HEK293 (cell line): ENCODE measurements at regions not wholly inside any gene's neighbourhood (a gene's known extent, or its start where the extent isn't known, plus 50 kb on each side); places are given as distances from the start of the nearest gene placed in this dataset.

Experiments used
- CTCF ChIA-PET: fragments of 350-600 bp; formaldehyde crosslinking; extraction: SDS; loops from one replicate; lab custom pipeline; 2021; ENCODE audit warnings: antibody characterized with exemption; lab: Yijun Ruan, JAX
- POLR2A ChIA-PET: fragments of 300-600 bp; formaldehyde crosslinking; extraction: SDS; loops from one replicate; lab custom pipeline; 2020; ENCODE audit warnings: antibody characterized with exemption, inconsistent platforms; lab: Yijun Ruan, JAX
- H3K27ac ChIP-seq: fragments of 200-500 bp; sonication (Bioruptor generic); 2 replicates; pipeline ENCODE4 v1.5.1; 2014; ENCODE audit warnings: low read depth, low read length, control low read depth, inconsistent platforms; ENCODE audit errors: extremely low read depth
- H3K36me3 ChIP-seq, 2 experiments: fragments of 200-500 bp in 1 of 2; sonication (Bioruptor generic) in 1 of 2; 1 replicate in 1 of 2; 2 replicates in 1 of 2; pipeline ENCODE4 v1.5.1; 2014 to 2017; ENCODE audit warnings: inconsistent platforms in 2 of 2, low read length in 2 of 2; ENCODE audit not compliant: control insufficient read depth in 2 of 2, insufficient read depth in 1 of 2
- H3K4me1 ChIP-seq: fragments of 200-500 bp; sonication (Bioruptor generic); 2 replicates; pipeline ENCODE4 v1.5.1; 2014; ENCODE audit warnings: mild to moderate bottlenecking, low read length, inconsistent platforms; ENCODE audit not compliant: control insufficient read depth, insufficient read depth
- H3K4me3 ChIP-seq: 2 replicates; pipeline ENCODE4 v1.5.1; 2011; ENCODE audit warnings: low read depth, mild to moderate bottlenecking, control low read depth, low read length, moderate library complexity
- H3K9me3 ChIP-seq: fragments of 200-500 bp; sonication (Bioruptor generic); 2 replicates; pipeline ENCODE4 v1.5.1; 2014; ENCODE audit warnings: low read depth, low read length, inconsistent platforms; ENCODE audit not compliant: control insufficient read depth, insufficient read depth
- GLI2 ChIP-seq: fragments of 450-650 bp; formaldehyde crosslinking; IDR thresholded peaks from 2 replicates; pipeline ENCODE4; 2017; ENCODE audit warnings: missing biosample characterization, missing genetic modification characterization, low read depth, borderline replicate concordance
- HOXD13 ChIP-seq: sonication (generic); formaldehyde crosslinking; IDR thresholded peaks from 2 replicates; pipeline ENCODE4 v1.8.0; 2022; ENCODE audit warnings: missing genetic modification reagents, borderline replicate concordance
- MYNN ChIP-seq: fragments of 450-650 bp; formaldehyde crosslinking; IDR thresholded peaks from 2 replicates; pipeline ENCODE4 v1.5.1; 2016; ENCODE audit warnings: missing biosample characterization, missing genetic modification characterization, borderline replicate concordance
- PRDM1 ChIP-seq: fragments of 450-650 bp; formaldehyde crosslinking; IDR thresholded peaks from 2 replicates; pipeline ENCODE4; 2016; ENCODE audit warnings: missing biosample characterization, missing genetic modification characterization
- SCRT2 ChIP-seq: fragments of 450-650 bp; formaldehyde crosslinking; IDR thresholded peaks from 2 replicates; pipeline ENCODE4 v1.5.1; 2016; ENCODE audit warnings: missing biosample characterization, missing genetic modification characterization
- SP3 ChIP-seq: fragments of 450-650 bp; formaldehyde crosslinking; IDR thresholded peaks from 2 replicates; pipeline ENCODE4 v1.5.1; 2016; ENCODE audit warnings: missing biosample characterization, missing genetic modification characterization
- ZBTB21 ChIP-seq: fragments of 450-650 bp; formaldehyde crosslinking; IDR thresholded peaks from 2 replicates; pipeline ENCODE4 v1.5.1; 2017; ENCODE audit warnings: missing biosample characterization, missing genetic modification characterization
- ZFP3 ChIP-seq: fragments of 450-650 bp; formaldehyde crosslinking; IDR thresholded peaks from 2 replicates; pipeline ENCODE4 v1.5.1; 2016; ENCODE audit warnings: low read depth, missing biosample characterization, missing genetic modification characterization
- ZFP69B ChIP-seq: fragments of 450-650 bp; formaldehyde crosslinking; IDR thresholded peaks from 2 replicates; pipeline ENCODE4 v1.5.1; 2016; ENCODE audit warnings: missing biosample characterization, missing genetic modification characterization
- ZIC2 ChIP-seq: fragments of 450-650 bp; formaldehyde crosslinking; IDR thresholded peaks from 2 replicates; pipeline ENCODE4 v1.5.1; 2016; ENCODE audit warnings: missing biosample characterization, missing genetic modification characterization
- ZNF146 ChIP-seq: fragments of 450-650 bp; formaldehyde crosslinking; IDR thresholded peaks from 2 replicates; pipeline ENCODE4 v1.5.1; 2016; ENCODE audit warnings: missing biosample characterization, missing genetic modification characterization
- ZNF423 ChIP-seq: fragments of 450-650 bp; formaldehyde crosslinking; IDR thresholded peaks from 2 replicates; pipeline ENCODE4 v1.5.1; 2016; ENCODE audit warnings: missing biosample characterization, missing genetic modification characterization
- ZNF549 ChIP-seq: fragments of 450-650 bp; IDR thresholded peaks from 2 replicates; pipeline ENCODE4 v1.5.1; 2018; ENCODE audit warnings: missing biosample characterization, missing genetic modification characterization, mild to moderate bottlenecking, inconsistent platforms, moderate library complexity
- ZNF626 ChIP-seq: fragments of 450-650 bp; sonication (Bioruptor Pico); formaldehyde crosslinking; IDR thresholded peaks from 2 replicates; pipeline ENCODE4 v1.5.1; 2018; ENCODE audit warnings: missing biosample characterization, missing genetic modification characterization, inconsistent platforms
- ZNF654 ChIP-seq: fragments of 450-650 bp; formaldehyde crosslinking; IDR thresholded peaks from 2 replicates; pipeline ENCODE4 v1.5.1; 2016; ENCODE audit warnings: low read depth, missing biosample characterization, missing genetic modification characterization
- ZNF76 ChIP-seq: fragments of 450-650 bp; formaldehyde crosslinking; IDR thresholded peaks from 2 replicates; pipeline ENCODE4; 2016; ENCODE audit warnings: low read depth, missing biosample characterization, missing genetic modification characterization, borderline replicate concordance
- ZNF768 ChIP-seq: fragments of 450-650 bp; formaldehyde crosslinking; IDR thresholded peaks from 2 replicates; pipeline ENCODE4 v1.5.1; 2018; ENCODE audit warnings: missing biosample characterization, mild to moderate bottlenecking, missing genetic modification characterization
- ZNF777 ChIP-seq: fragments of 450-650 bp; formaldehyde crosslinking; IDR thresholded peaks from 2 replicates; pipeline ENCODE4 v1.5.1; 2017; ENCODE audit warnings: missing biosample characterization, missing genetic modification characterization, borderline replicate concordance
- TF ChIP-seq, protein P1 (sequence below): fragments of 450-650 bp; formaldehyde crosslinking; IDR thresholded peaks from 2 replicates; pipeline ENCODE4 v1.5.1; 2016; ENCODE audit warnings: missing biosample characterization, missing genetic modification characterization
- TF ChIP-seq, protein P2 (sequence below): fragments of 450-650 bp; formaldehyde crosslinking; IDR thresholded peaks from 2 replicates; pipeline ENCODE4; 2016; ENCODE audit warnings: missing biosample characterization, missing genetic modification characterization
- TF ChIP-seq, protein P3 (sequence below): fragments of 450-650 bp; formaldehyde crosslinking; IDR thresholded peaks from 2 replicates; pipeline ENCODE4 v1.5.1; 2017; ENCODE audit warnings: missing biosample characterization, missing genetic modification characterization

DNA sequence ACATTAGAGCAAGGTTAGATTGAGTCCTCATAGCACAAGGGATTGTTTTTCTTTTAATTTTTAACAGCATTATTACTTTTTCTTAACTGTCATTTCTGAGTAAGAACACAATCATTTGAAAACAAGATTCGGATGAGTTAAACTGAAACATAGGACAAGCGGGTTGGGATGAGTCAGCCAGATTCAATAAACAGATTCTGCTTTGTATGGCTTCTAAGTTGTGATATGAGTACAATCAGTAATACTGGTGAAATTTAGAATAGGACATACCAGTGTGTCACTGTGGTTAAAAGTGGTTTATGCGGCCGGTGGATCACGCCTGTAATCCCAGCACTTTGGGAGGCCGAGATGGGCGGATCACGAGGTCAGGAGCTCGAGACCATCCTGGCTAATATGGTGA, 364.3 kb upstream of the CDH10 start:
- Histone ChIP-seq H3K27ac (no peak overlapping the region), H3K9me3 (no peaks in the 10 kb centered on the region)
- POLR2A ChIA-PET: no interaction called here
- TF ChIP-seq MYNN (tag by site-specific recombination) (no peak), ZNF777 (tag by site-specific recombination) (no peak), ZFP69B (tag by site-specific recombination) (no peak), ZNF76 (no peak), ZBTB21 (tag by site-specific recombination) (no peak), GLI2 (tag by site-specific recombination) (no peak), PRDM1 (tag by site-specific recombination) (no peak), ZFP3 (no peak), ZNF549 (tag by site-specific recombination) (no peak), SCRT2 (tag by site-specific recombination) (no peak), ZIC2 (tag by site-specific recombination) (no peak)
- TF ChIP-seq, protein P1, sequence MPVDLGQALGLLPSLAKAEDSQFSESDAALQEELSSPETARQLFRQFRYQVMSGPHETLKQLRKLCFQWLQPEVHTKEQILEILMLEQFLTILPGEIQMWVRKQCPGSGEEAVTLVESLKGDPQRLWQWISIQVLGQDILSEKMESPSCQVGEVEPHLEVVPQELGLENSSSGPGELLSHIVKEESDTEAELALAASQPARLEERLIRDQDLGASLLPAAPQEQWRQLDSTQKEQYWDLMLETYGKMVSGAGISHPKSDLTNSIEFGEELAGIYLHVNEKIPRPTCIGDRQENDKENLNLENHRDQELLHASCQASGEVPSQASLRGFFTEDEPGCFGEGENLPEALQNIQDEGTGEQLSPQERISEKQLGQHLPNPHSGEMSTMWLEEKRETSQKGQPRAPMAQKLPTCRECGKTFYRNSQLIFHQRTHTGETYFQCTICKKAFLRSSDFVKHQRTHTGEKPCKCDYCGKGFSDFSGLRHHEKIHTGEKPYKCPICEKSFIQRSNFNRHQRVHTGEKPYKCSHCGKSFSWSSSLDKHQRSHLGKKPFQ (tag by site-specific recombination): no peak
- TF ChIP-seq, protein P2, sequence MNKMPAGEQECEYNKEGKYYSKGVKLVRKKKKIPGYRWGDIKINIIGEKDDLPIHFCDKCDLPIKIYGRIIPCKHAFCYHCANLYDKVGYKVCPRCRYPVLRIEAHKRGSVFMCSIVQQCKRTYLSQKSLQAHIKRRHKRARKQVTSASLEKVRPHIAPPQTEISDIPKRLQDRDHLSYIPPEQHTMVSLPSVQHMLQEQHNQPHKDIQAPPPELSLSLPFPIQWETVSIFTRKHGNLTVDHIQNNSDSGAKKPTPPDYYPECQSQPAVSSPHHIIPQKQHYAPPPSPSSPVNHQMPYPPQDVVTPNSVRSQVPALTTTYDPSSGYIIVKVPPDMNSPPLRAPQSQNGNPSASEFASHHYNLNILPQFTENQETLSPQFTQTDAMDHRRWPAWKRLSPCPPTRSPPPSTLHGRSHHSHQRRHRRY (tag by site-specific recombination): no peak
- TF ChIP-seq, protein P3, sequence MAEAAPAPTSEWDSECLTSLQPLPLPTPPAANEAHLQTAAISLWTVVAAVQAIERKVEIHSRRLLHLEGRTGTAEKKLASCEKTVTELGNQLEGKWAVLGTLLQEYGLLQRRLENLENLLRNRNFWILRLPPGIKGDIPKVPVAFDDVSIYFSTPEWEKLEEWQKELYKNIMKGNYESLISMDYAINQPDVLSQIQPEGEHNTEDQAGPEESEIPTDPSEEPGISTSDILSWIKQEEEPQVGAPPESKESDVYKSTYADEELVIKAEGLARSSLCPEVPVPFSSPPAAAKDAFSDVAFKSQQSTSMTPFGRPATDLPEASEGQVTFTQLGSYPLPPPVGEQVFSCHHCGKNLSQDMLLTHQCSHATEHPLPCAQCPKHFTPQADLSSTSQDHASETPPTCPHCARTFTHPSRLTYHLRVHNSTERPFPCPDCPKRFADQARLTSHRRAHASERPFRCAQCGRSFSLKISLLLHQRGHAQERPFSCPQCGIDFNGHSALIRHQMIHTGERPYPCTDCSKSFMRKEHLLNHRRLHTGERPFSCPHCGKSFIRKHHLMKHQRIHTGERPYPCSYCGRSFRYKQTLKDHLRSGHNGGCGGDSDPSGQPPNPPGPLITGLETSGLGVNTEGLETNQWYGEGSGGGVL: no peak
- TF ChIP-seq, all 188 proteins: peak for 0
- Histone ChIP-seq H3K4me3 (no peak overlapping the region), H3K4me1 (no peaks in the 10 kb centered on the region), H3K36me3 (no peaks in the 10 kb centered on the region)
- CTCF ChIA-PET: no interaction called here

DNA sequence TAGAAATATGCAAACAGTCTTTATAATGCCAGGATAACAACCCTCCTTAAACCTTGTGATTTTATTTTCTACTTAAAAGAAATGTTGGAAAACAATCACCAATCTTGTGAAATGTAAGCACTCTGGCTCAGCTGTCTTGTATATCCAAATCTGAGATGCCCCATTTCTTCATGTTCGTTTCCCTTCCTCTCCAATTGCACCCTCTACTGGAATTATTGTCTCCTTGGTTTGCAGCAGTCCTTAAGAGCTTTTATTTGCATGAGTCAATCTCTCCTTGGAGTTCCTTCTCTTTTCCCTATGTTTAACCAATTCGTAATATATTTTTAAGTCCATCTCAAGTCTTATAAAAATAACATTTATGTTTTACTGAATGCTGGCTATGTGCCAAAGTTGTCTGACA, 362.0 kb upstream of the CDH10 start:
- POLR2A ChIA-PET: no interaction called here
- no peak for TF ChIP-seq ZNF423
- TF ChIP-seq HOXD13: no peak
- TF ChIP-seq ZNF146 (tag by site-specific recombination): no peak
- TF ChIP-seq ZNF768 (tag by site-specific recombination): no peak
- no peak for TF ChIP-seq ZNF626 (tag by site-specific recombination)
- TF ChIP-seq ZNF654 (tag by site-specific recombination): peak; percentile 36
- TF ChIP-seq, protein P3: no peak
- TF ChIP-seq SP3 (tag by site-specific recombination): no peak
- Histone ChIP-seq H3K4me1 (no peaks in the 10 kb centered on the region), H3K9me3 (no peaks in the 10 kb centered on the region), H3K4me3 (no peak overlapping the region), H3K27ac (no peak overlapping the region), H3K36me3 (no peaks in the 10 kb centered on the region)
- CTCF ChIA-PET: interaction anchor here (0.6 to 1.5 kb wide), 4 partner anchors 12 to 258 kb away, joined by 3 to 5 read pairs (median 3); no protein-coding TSS in a partner anchor
